ENCODE measurements at regions not wholly inside any gene's neighbourhood (a gene's known extent, or its start where the extent isn't known, plus 50 kb on each side); places are given as distances from the start of the nearest gene placed in this dataset.

DNA sequence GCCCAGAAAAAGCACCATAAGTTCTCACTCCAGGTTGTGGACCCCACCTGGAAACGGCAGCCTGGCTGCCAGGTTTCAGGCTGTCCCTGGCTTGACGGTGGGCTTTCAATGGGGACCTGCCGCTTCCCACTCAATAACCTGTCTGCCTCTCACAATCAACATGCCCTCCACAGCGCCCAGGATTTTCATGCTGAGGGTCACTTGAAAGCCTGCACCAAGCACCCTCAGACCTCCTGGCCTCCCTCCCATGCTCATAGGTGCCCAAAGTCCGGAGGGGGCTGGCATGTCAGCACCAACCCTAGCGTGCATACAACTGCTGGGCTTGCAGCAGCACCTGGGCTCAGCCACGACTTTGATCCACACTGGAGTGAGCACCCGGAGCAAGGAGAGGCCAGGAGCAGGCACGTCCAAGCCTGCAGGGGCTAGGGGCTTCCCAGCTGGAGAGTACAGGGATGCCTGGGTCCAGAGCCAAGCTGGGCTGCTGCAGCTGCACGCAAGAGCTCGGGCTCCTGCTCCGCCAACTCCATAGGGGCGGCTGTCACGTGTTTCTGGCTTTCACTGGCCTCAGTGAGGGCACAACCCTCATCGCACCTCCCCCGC lies 1214.3 kb upstream of the RAG2 start:
- Mint-ChIP-seq H3K27ac (ENCODE audit: unreplicated experiment) (no peak overlapping the region), H3K27me3 (ENCODE audit: unreplicated experiment) (no peaks in the 10 kb centered on the region), H3K9me3 (ENCODE audit: unreplicated experiment) (no peaks in the 10 kb centered on the region), H3K4me3 (ENCODE audit: unreplicated experiment) (no peak overlapping the region), H3K36me3 (ENCODE audit: low read depth, unreplicated experiment) (no peaks in the 10 kb centered on the region), H3K4me1 (ENCODE audit: unreplicated experiment) (no peaks in the 10 kb centered on the region)
- no peak for DNase-seq (ENCODE audit: low spot score)
- TF ChIP-seq, protein P1, sequence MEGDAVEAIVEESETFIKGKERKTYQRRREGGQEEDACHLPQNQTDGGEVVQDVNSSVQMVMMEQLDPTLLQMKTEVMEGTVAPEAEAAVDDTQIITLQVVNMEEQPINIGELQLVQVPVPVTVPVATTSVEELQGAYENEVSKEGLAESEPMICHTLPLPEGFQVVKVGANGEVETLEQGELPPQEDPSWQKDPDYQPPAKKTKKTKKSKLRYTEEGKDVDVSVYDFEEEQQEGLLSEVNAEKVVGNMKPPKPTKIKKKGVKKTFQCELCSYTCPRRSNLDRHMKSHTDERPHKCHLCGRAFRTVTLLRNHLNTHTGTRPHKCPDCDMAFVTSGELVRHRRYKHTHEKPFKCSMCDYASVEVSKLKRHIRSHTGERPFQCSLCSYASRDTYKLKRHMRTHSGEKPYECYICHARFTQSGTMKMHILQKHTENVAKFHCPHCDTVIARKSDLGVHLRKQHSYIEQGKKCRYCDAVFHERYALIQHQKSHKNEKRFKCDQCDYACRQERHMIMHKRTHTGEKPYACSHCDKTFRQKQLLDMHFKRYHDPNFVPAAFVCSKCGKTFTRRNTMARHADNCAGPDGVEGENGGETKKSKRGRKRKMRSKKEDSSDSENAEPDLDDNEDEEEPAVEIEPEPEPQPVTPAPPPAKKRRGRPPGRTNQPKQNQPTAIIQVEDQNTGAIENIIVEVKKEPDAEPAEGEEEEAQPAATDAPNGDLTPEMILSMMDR (IDR thresholded peaks at IDR 0.05; ENCODE audit: unreplicated experiment): no peak

DNA sequence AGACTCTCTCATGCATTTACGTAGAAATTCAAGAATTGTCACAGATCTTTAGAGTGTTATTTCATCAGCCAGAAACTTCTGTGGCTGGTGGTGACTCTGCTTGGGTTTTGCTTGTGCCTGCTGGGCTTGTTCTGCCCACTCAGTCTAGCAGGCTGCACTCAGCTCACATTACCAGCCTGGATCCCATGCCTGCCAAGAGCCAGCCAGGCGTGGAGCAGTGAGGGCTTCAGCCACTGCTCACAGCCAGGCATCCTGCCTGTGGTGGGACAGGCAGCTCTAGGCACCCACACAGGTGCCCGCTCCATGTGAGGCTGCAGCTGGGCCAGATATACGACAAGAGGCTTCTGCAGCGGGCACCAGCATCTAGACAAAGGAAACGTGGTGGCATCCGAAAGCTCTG lies 1213.3 kb upstream of the RAG2 start:
- no peak overlapping the region for H3K4me3 Mint-ChIP-seq (ENCODE audit: unreplicated experiment)
- no peak overlapping the region for H3K27ac Mint-ChIP-seq (ENCODE audit: unreplicated experiment)
- TF ChIP-seq, protein P1 (IDR thresholded peaks at IDR 0.05; ENCODE audit: unreplicated experiment): no peak
- H3K27me3 Mint-ChIP-seq (ENCODE audit: unreplicated experiment): no peaks in the 10 kb centered on the region
- no peaks in the 10 kb centered on the region for H3K4me1 Mint-ChIP-seq (ENCODE audit: unreplicated experiment)
- H3K9me3 Mint-ChIP-seq (ENCODE audit: unreplicated experiment): no peaks in the 10 kb centered on the region
- H3K36me3 Mint-ChIP-seq (ENCODE audit: low read depth, unreplicated experiment): no peaks in the 10 kb centered on the region
- no peak for DNase-seq (ENCODE audit: low spot score)

DNA sequence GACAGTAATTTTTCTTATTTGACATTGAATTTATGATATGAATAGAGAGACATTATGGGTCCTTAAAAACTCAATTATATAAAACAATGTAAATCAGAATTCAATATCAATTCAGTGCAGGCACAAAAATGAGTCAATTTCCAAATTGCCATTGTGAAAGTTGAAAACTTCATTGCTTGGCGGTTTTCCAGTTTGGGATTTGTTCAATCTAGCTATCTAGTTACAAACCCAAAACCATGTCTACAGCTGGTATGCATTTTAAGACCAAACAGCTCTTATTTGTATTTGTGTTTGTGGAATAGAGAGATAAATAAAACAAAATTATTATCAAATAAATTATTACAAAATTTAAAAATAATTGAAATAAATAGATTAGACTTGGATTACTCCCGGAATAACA lies 1206.6 kb upstream of the RAG2 start:
- H3K27me3 Mint-ChIP-seq (ENCODE audit: unreplicated experiment): no peaks in the 10 kb centered on the region
- H3K4me1 Mint-ChIP-seq (ENCODE audit: unreplicated experiment): no peaks in the 10 kb centered on the region
- H3K36me3 Mint-ChIP-seq (ENCODE audit: low read depth, unreplicated experiment): no peaks in the 10 kb centered on the region
- H3K9me3 Mint-ChIP-seq (ENCODE audit: unreplicated experiment): peaks cover 5% of the 10 kb centered on the region
- DNase-seq (ENCODE audit: low spot score): no peak
- TF ChIP-seq, protein P1 (IDR thresholded peaks at IDR 0.05; ENCODE audit: unreplicated experiment): no peak
- H3K4me3 Mint-ChIP-seq (ENCODE audit: unreplicated experiment): no peak overlapping the region
- H3K27ac Mint-ChIP-seq (ENCODE audit: unreplicated experiment): no peak overlapping the region

DNA sequence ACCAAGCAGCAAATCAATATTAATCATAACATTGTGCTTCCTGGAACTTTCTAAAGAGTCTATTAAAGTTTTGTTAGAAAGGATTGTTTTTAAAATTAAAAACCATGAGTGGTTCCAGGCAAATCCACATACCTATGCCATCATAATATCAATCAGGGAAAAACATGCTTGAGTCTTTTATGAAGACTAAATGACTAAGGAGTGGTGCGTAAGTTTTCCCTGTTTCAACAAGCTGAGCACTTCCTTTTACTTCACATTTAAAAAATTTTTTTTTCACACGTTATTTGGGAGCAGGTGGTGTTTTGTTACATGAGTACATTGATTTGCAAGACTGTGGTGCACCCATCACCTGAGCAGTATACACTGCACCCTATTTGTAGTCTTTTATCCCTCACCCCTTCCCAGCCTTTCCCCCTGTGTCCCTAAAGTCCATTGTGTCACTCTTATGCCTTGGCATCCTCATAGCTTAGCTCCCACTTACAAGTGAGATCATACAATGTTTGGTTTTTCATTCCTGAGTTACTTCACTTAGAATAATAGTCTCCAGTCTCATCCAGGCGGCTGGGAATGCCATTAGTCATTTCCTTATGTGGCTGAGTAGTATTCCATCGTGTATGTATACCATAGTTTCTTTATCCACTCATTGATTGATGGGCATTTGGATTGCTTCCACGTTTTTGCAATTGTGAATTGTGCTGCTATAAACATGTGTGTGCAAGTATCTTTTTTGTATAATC lies 1190.3 kb upstream of the RAG2 start:
- Mint-ChIP-seq H3K27ac (ENCODE audit: unreplicated experiment) (no peak overlapping the region), H3K4me1 (ENCODE audit: unreplicated experiment) (no peaks in the 10 kb centered on the region), H3K36me3 (ENCODE audit: low read depth, unreplicated experiment) (no peaks in the 10 kb centered on the region), H3K9me3 (ENCODE audit: unreplicated experiment) (no peaks in the 10 kb centered on the region), H3K4me3 (ENCODE audit: unreplicated experiment) (no peak overlapping the region), H3K27me3 (ENCODE audit: unreplicated experiment) (no peaks in the 10 kb centered on the region)
- DNase-seq (ENCODE audit: low spot score): no peak
- TF ChIP-seq, protein P1 (IDR thresholded peaks at IDR 0.05; ENCODE audit: unreplicated experiment): no peak

DNA sequence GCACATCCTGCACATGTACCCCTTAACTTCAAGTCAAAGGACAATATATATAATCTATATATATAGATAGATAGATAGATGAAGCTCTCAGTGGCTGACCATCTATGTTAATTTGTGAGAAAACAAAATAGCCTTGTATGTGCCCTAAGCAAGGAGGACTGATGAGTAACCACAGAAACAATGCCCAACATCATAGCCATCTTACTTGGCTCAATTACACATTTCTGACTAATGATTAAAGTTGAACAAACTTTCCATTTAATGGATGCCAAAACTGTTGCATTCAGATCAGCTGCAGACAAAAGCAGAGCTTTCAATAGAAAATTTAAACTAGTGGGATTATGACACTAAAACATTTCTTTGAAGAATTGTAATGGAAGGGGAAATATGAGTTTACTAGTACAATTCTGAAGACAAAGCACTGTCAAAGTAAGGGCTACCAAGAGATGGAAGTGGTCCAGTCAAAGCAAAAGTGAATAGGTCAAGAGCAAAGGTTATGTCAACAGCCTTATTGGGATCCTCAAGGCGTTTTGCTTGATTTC lies 1188.2 kb upstream of the RAG2 start:
- no peaks in the 10 kb centered on the region for H3K9me3 Mint-ChIP-seq (ENCODE audit: unreplicated experiment)
- TF ChIP-seq, protein P1 (IDR thresholded peaks at IDR 0.05; ENCODE audit: unreplicated experiment): no peak
- no peaks in the 10 kb centered on the region for H3K36me3 Mint-ChIP-seq (ENCODE audit: low read depth, unreplicated experiment)
- H3K4me3 Mint-ChIP-seq (ENCODE audit: unreplicated experiment): no peak overlapping the region
- H3K27me3 Mint-ChIP-seq (ENCODE audit: unreplicated experiment): no peaks in the 10 kb centered on the region
- no peaks in the 10 kb centered on the region for H3K4me1 Mint-ChIP-seq (ENCODE audit: unreplicated experiment)
- no peak for DNase-seq (ENCODE audit: low spot score)
- no peak overlapping the region for H3K27ac Mint-ChIP-seq (ENCODE audit: unreplicated experiment)
